Fibroblast of skin of right quadriceps (primary cell): ENCODE measurements at regions not wholly inside any gene's neighbourhood (a gene's known extent, or its start where the extent isn't known, plus 50 kb on each side); places are given as distances from the start of the nearest gene placed in this dataset.
"Not testable (repeated sequence)": the region's sequence is repeated elsewhere in the genome, so short reads cannot be mapped to it uniquely, and the experiment has no call there.

ENCODE experiments used
- DNase-seq: peaks from one replicate; pipeline ENCODE4 v3.0.0-alpha.2; 2013

GRCh38 chr7:19954166-19954565, 180.7 kb upstream of the TMEM196 start:
- not testable (repeated sequence) for DNase-seq

GRCh38 chr7:19953411-19953810, 180.0 kb upstream of the TMEM196 start:
- not testable (repeated sequence) for DNase-seq

- DNase-seq = no peak
Measured at GRCh38 chr7:19948160-19948559, 174.7 kb upstream of the TMEM196 start.

GRCh38 chr7:19944363-19945120, 171.1 kb upstream of the TMEM196 start:
- DNase-seq = no peak

- peak; percentile 80 for DNase-seq
Measured at GRCh38 chr7:19939746-19940145, 166.3 kb upstream of the TMEM196 start.

GRCh38 chr7:19932549-19933249, 159.3 kb upstream of the TMEM196 start:
- DNase-seq = no peak

- no peak for DNase-seq
Measured at GRCh38 chr7:19930851-19931250, 157.4 kb upstream of the TMEM196 start.

GRCh38 chr7:19930051-19930450, 156.6 kb upstream of the TMEM196 start:
- no peak for DNase-seq

GRCh38 chr7:19928247-19928646, 154.8 kb upstream of the TMEM196 start:
- no peak for DNase-seq

GRCh38 chr7:19920705-19921104, 147.3 kb upstream of the TMEM196 start:
- DNase-seq = no peak

- DNase-seq = peak; percentile 46
Measured at GRCh38 chr7:19920166-19920565, 146.7 kb upstream of the TMEM196 start.

GRCh38 chr7:19919261-19920095, 146.1 kb upstream of the TMEM196 start:
- peak; percentile 49 for DNase-seq

- DNase-seq = peak; percentile 52
Measured at GRCh38 chr7:19916046-19916445, 142.6 kb upstream of the TMEM196 start.

GRCh38 chr7:19915596-19915995, 142.2 kb upstream of the TMEM196 start:
- no peak for DNase-seq

GRCh38 chr7:19914866-19915265, 141.4 kb upstream of the TMEM196 start:
- no peak for DNase-seq

- no peak for DNase-seq
Measured at GRCh38 chr7:19900118-19900517, 126.7 kb upstream of the TMEM196 start.

- peak; percentile 30 for DNase-seq
Measured at GRCh38 chr7:19899529-19899928, 126.1 kb upstream of the TMEM196 start.

- DNase-seq = not testable (repeated sequence)
Measured at GRCh38 chr7:19882893-19883292, 109.5 kb upstream of the TMEM196 start.

- no peak for DNase-seq
Measured at GRCh38 chr7:19872094-19872493, 98.7 kb upstream of the TMEM196 start.

- DNase-seq = no peak
Measured at GRCh38 chr7:19871102-19871501, 97.7 kb upstream of the TMEM196 start.

GRCh38 chr7:19869979-19870378, 96.6 kb upstream of the TMEM196 start:
- no peak for DNase-seq

GRCh38 chr7:19853261-19853832, 79.9 kb upstream of the TMEM196 start:
- DNase-seq = no peak

GRCh38 chr7:19852192-19852591, 78.8 kb upstream of the TMEM196 start:
- DNase-seq = no peak
